LNCaP clone FGC (cell line): ENCODE measurements at regions not wholly inside any gene's neighbourhood (a gene's known extent, or its start where the extent isn't known, plus 50 kb on each side); places are given as distances from the start of the nearest gene placed in this dataset.

Experiments used
- DNase-seq: peaks from one replicate; pipeline ENCODE4 v3.0.0-alpha.2; 2011; ENCODE audit warnings: low read depth
- H3K4me3 ChIP-seq: 2 replicates; pipeline ENCODE4 v1.5.1; 2011; ENCODE audit warnings: mild to moderate bottlenecking, low read depth, low read length, control low read depth
- TF ChIP-seq, protein P1 (sequence below): IDR thresholded peaks from 2 replicates; pipeline ENCODE4 v1.5.1; 2012; ENCODE audit warnings: mild to moderate bottlenecking; ENCODE audit not compliant: control insufficient read depth, insufficient read depth; ENCODE audit errors: extremely low read depth

GRCh38 chr4:1500966-1501753 is 94.9 kb upstream of the NKX1-1 start:
- no peak for DNase-seq
- TF ChIP-seq, protein P1, sequence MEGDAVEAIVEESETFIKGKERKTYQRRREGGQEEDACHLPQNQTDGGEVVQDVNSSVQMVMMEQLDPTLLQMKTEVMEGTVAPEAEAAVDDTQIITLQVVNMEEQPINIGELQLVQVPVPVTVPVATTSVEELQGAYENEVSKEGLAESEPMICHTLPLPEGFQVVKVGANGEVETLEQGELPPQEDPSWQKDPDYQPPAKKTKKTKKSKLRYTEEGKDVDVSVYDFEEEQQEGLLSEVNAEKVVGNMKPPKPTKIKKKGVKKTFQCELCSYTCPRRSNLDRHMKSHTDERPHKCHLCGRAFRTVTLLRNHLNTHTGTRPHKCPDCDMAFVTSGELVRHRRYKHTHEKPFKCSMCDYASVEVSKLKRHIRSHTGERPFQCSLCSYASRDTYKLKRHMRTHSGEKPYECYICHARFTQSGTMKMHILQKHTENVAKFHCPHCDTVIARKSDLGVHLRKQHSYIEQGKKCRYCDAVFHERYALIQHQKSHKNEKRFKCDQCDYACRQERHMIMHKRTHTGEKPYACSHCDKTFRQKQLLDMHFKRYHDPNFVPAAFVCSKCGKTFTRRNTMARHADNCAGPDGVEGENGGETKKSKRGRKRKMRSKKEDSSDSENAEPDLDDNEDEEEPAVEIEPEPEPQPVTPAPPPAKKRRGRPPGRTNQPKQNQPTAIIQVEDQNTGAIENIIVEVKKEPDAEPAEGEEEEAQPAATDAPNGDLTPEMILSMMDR: no peak
- no peak overlapping the region for H3K4me3 ChIP-seq

GRCh38 chr4:1500231-1500965 is 94.2 kb upstream of the NKX1-1 start:
- no peak overlapping the region for H3K4me3 ChIP-seq
- TF ChIP-seq, protein P1: no peak
- no peak for DNase-seq

GRCh38 chr4:1499465-1499864 is 93.2 kb upstream of the NKX1-1 start:
- TF ChIP-seq, protein P1: no peak
- no peak for DNase-seq
- no peak overlapping the region for H3K4me3 ChIP-seq

GRCh38 chr4:1497189-1497801 is 91.1 kb upstream of the NKX1-1 start:
- no peak overlapping the region for H3K4me3 ChIP-seq
- DNase-seq: no peak
- TF ChIP-seq, protein P1: no peak

- no peak for DNase-seq
- no peak overlapping the region for H3K4me3 ChIP-seq
- TF ChIP-seq, protein P1: no peak
Measured at GRCh38 chr4:1496116-1496642, 89.9 kb upstream of the NKX1-1 start.

DNA sequence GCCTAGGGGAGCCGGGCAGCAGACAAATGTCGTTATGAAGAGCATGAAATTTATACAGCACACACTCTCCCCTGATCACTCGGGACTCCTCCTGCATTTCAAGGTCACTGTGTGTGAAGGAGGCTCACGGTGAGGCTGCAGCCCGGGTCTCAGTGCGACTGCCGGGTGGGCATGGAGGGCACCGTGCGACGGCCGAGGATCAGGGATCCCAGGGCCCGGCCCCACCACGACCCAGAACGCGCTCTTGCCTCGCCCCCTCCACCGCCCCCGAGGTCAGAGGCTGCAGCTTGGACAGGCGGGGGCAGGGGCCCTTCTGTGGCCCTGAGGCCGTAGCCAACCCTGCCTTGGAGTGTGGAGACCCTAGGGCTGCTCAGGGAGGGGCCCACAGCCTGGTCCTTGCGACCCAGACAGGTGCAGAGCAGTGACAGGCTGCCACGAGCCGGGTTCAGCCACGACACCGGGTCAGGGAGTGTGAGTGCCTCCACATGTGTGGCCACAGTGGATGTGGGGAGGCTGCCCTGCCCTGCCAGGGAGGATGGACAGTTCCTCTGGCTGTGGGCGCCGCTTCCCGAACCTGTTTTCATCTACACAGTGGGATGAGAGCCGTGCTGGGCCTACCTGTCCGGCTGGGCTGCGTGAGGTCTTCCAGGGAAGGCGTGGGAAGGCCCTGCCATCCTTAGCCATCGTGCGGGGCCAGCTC is 89.3 kb upstream of the NKX1-1 start:
- no peak for DNase-seq
- no peak overlapping the region for H3K4me3 ChIP-seq
- TF ChIP-seq, protein P1: no peak
